GM23338 (cell line): ENCODE measurements at regions not wholly inside any gene's neighbourhood (a gene's known extent, or its start where the extent isn't known, plus 50 kb on each side); places are given as distances from the start of the nearest gene placed in this dataset.
A peak's percentile ranks its signal among the peaks of the same experiment; 100 is the strongest.

Experiments used
- ATAC-seq: fragments of 200-7000 bp; cut with Tn5 transposase; 3 replicates; pipeline ENCODE4 v1.9.1; 2020
- DNase-seq: peaks from one replicate; pipeline ENCODE4 v3.0.0-alpha.2; 2015; ENCODE audit warnings: low spot score
- H2AFZ ChIP-seq: fragments of 200-600 bp; sonication (generic); 2 replicates; pipeline ENCODE4 v1.8.0; 2016; ENCODE audit warnings: antibody characterized with exemption, mild to moderate bottlenecking, moderate library complexity
- H3F3A ChIP-seq: fragments of 200-600 bp; sonication (generic); replicated peaks from 2 replicates; pipeline ENCODE4 v1.8.0; 2017; ENCODE audit warnings: antibody characterized with exemption, mixed run types, low read depth
- H3K27ac ChIP-seq: fragments of 200-600 bp; sonication (generic); 2 replicates; pipeline ENCODE4 v1.6.1; 2016; ENCODE audit warnings: low read depth
- H3K27me3 ChIP-seq: fragments of 200-600 bp; sonication (generic); 2 replicates; pipeline ENCODE4 v1.8.0; 2016; ENCODE audit warnings: mild to moderate bottlenecking, mixed run types, moderate library complexity; ENCODE audit not compliant: insufficient read depth
- H3K36me3 ChIP-seq: fragments of 200-600 bp; sonication (generic); 2 replicates; pipeline ENCODE4 v1.8.0; 2016; ENCODE audit warnings: mild to moderate bottlenecking; ENCODE audit not compliant: insufficient read depth
- H3K4me1 ChIP-seq: fragments of 200-600 bp; sonication (generic); 2 replicates; pipeline ENCODE4 v1.8.0; 2016; ENCODE audit warnings: mild to moderate bottlenecking, moderate library complexity; ENCODE audit not compliant: insufficient read depth
- H3K4me2 ChIP-seq: fragments of 200-600 bp; sonication (generic); 2 replicates; pipeline ENCODE4 v1.7.1; 2017; ENCODE audit warnings: mixed run types
- H3K4me3 ChIP-seq: fragments of 200-600 bp; sonication (generic); 2 replicates; pipeline ENCODE4 v1.6.1; 2016; ENCODE audit warnings: mixed run types
- H3K79me2 ChIP-seq: fragments of 200-600 bp; sonication (generic); replicated peaks from 2 replicates; pipeline ENCODE4 v1.8.0; 2017; ENCODE audit warnings: mild to moderate bottlenecking; ENCODE audit not compliant: insufficient read depth
- H3K9me2 ChIP-seq: fragments of 200-600 bp; sonication (generic); 2 replicates; pipeline ENCODE4 v1.8.0; 2017; ENCODE audit not compliant: insufficient read depth
- H4K20me1 ChIP-seq: fragments of 200-600 bp; sonication (generic); replicated peaks from 2 replicates; pipeline ENCODE4 v1.8.0; 2017; ENCODE audit warnings: mild to moderate bottlenecking; ENCODE audit not compliant: insufficient read depth
- H3K27ac Mint-ChIP-seq: 2 replicates; pipeline ENCODE4 v1.8.0; 2020; ENCODE audit warnings: inconsistent platforms, mild to moderate bottlenecking, moderate library complexity, mixed read lengths
- H3K27me3 Mint-ChIP-seq: 3 replicates; pipeline ENCODE4 v1.8.0; 2022; ENCODE audit warnings: low read depth, mild to moderate bottlenecking, moderate library complexity, mixed read lengths, inconsistent platforms; ENCODE audit not compliant: insufficient read depth, poor library complexity
- H3K36me3 Mint-ChIP-seq: 3 replicates; pipeline ENCODE4 v1.8.0; 2021; ENCODE audit warnings: low read depth, mild to moderate bottlenecking, inconsistent platforms, moderate library complexity, mixed read lengths
- H3K4me1 Mint-ChIP-seq: 3 replicates; pipeline ENCODE4 v1.8.0; 2020; ENCODE audit warnings: mild to moderate bottlenecking, inconsistent platforms, mixed read lengths
- H3K4me3 Mint-ChIP-seq: 3 replicates; pipeline ENCODE4 v1.8.0; 2021; ENCODE audit warnings: moderate library complexity, mild to moderate bottlenecking, inconsistent platforms, mixed read lengths
- H3K9me3 Mint-ChIP-seq: 3 replicates; pipeline ENCODE4 v1.8.0; 2020; ENCODE audit warnings: moderate library complexity, mild to moderate bottlenecking, inconsistent platforms, mixed read lengths
- CREB1 ChIP-seq: fragments of 250-450 bp; sonication (Bioruptor Pico); IDR thresholded peaks from 2 replicates; pipeline ENCODE4 v1.5.0; 2020; ENCODE audit warnings: low read depth, mild to moderate bottlenecking, moderate library complexity
- CTCF ChIP-seq, 2 experiments: fragments of 200-600 bp in 1 of 2; sonication (generic) in 1 of 2; conservative IDR thresholded peaks; 2 replicates each; pipeline versions ENCODE4 v1.5.1 to v1.6.1; 2016 to 2017; ENCODE audit warnings: antibody characterized with exemption in 2 of 2, low read depth in 2 of 2, mild to moderate bottlenecking in 2 of 2, moderate library complexity in 1 of 2
- EZH2 ChIP-seq: fragments of 200-600 bp; sonication (generic); IDR thresholded peaks from one replicate; pipeline ENCODE4 v1.8.0; 2017; ENCODE audit warnings: antibody characterized with exemption, mild to moderate bottlenecking, low read depth; ENCODE audit not compliant: unreplicated experiment
- EZH2phosphoT487 ChIP-seq: fragments of 200-600 bp; sonication (generic); IDR thresholded peaks from one replicate; pipeline ENCODE4 v1.8.1; 2018; ENCODE audit warnings: antibody characterized with exemption; ENCODE audit not compliant: unreplicated experiment
- JUNB ChIP-seq: IDR thresholded peaks from one replicate; pipeline ENCODE4 v1.6.1; 2016; ENCODE audit warnings: antibody characterized with exemption; ENCODE audit not compliant: unreplicated experiment
- NANOG ChIP-seq: IDR thresholded peaks from 2 replicates; pipeline ENCODE4 v1.6.1; 2016; ENCODE audit warnings: antibody characterized with exemption, borderline replicate concordance
- POLR2AphosphoS5 ChIP-seq: IDR thresholded peaks from 2 replicates; pipeline ENCODE4 v1.6.1; 2016; ENCODE audit warnings: antibody characterized with exemption, low read depth
- REST ChIP-seq: IDR thresholded peaks from one replicate; pipeline ENCODE4 v1.6.1; 2018; ENCODE audit warnings: antibody characterized with exemption; ENCODE audit not compliant: unreplicated experiment
- STAT1 ChIP-seq: IDR thresholded peaks from one replicate; pipeline ENCODE4 v1.6.1; 2016; ENCODE audit warnings: antibody characterized with exemption; ENCODE audit not compliant: unreplicated experiment
- ZNF114 ChIP-seq: fragments of 250-450 bp; sonication (Bioruptor Pico); IDR thresholded peaks from 2 replicates; pipeline ENCODE4 v1.5.0; 2020; ENCODE audit warnings: mild to moderate bottlenecking, moderate library complexity
- ZNF331 ChIP-seq: fragments of 250-450 bp; sonication (Bioruptor Pico); IDR thresholded peaks from 2 replicates; pipeline ENCODE4 v1.5.0; 2020; ENCODE audit warnings: low read depth, mild to moderate bottlenecking, moderate library complexity
- TF ChIP-seq, protein P1 (sequence below): fragments of 250-450 bp; sonication (Bioruptor Pico); IDR thresholded peaks from 2 replicates; pipeline ENCODE4 v1.5.0; 2020; ENCODE audit warnings: mild to moderate bottlenecking, moderate library complexity
- TF ChIP-seq, protein P2 (sequence below): IDR thresholded peaks from 2 replicates; pipeline ENCODE4 v1.6.1; 2016; ENCODE audit warnings: antibody characterized with exemption

- Histone ChIP-seq H3K4me2 (no peak overlapping the region), H3K9me2 (peaks cover 9% of the 10 kb centered on the region), H2AFZ (peak overlapping the region; percentile 93), H4K20me1 (no peaks in the 10 kb centered on the region), H3K4me1 (peaks cover 14% of the 10 kb centered on the region), H3K27me3 (no peaks in the 10 kb centered on the region), H3K79me2 (no peaks in the 10 kb centered on the region), H3K4me3 (no peak overlapping the region), H3K36me3 (no peaks in the 10 kb centered on the region), H3F3A (no peaks in the 10 kb centered on the region), H3K27ac (no peak overlapping the region)
- Mint-ChIP-seq H3K27me3 (no peaks in the 10 kb centered on the region), H3K4me3 (no peak overlapping the region), H3K9me3 (no peaks in the 10 kb centered on the region), H3K27ac (no peak overlapping the region), H3K4me1 (peaks cover 21% of the 10 kb centered on the region), H3K36me3 (0 out of 3 replicates have a peak, but pooled peaks cover 3% of the 10 kb centered on the region)
- TF ChIP-seq, protein P1, sequence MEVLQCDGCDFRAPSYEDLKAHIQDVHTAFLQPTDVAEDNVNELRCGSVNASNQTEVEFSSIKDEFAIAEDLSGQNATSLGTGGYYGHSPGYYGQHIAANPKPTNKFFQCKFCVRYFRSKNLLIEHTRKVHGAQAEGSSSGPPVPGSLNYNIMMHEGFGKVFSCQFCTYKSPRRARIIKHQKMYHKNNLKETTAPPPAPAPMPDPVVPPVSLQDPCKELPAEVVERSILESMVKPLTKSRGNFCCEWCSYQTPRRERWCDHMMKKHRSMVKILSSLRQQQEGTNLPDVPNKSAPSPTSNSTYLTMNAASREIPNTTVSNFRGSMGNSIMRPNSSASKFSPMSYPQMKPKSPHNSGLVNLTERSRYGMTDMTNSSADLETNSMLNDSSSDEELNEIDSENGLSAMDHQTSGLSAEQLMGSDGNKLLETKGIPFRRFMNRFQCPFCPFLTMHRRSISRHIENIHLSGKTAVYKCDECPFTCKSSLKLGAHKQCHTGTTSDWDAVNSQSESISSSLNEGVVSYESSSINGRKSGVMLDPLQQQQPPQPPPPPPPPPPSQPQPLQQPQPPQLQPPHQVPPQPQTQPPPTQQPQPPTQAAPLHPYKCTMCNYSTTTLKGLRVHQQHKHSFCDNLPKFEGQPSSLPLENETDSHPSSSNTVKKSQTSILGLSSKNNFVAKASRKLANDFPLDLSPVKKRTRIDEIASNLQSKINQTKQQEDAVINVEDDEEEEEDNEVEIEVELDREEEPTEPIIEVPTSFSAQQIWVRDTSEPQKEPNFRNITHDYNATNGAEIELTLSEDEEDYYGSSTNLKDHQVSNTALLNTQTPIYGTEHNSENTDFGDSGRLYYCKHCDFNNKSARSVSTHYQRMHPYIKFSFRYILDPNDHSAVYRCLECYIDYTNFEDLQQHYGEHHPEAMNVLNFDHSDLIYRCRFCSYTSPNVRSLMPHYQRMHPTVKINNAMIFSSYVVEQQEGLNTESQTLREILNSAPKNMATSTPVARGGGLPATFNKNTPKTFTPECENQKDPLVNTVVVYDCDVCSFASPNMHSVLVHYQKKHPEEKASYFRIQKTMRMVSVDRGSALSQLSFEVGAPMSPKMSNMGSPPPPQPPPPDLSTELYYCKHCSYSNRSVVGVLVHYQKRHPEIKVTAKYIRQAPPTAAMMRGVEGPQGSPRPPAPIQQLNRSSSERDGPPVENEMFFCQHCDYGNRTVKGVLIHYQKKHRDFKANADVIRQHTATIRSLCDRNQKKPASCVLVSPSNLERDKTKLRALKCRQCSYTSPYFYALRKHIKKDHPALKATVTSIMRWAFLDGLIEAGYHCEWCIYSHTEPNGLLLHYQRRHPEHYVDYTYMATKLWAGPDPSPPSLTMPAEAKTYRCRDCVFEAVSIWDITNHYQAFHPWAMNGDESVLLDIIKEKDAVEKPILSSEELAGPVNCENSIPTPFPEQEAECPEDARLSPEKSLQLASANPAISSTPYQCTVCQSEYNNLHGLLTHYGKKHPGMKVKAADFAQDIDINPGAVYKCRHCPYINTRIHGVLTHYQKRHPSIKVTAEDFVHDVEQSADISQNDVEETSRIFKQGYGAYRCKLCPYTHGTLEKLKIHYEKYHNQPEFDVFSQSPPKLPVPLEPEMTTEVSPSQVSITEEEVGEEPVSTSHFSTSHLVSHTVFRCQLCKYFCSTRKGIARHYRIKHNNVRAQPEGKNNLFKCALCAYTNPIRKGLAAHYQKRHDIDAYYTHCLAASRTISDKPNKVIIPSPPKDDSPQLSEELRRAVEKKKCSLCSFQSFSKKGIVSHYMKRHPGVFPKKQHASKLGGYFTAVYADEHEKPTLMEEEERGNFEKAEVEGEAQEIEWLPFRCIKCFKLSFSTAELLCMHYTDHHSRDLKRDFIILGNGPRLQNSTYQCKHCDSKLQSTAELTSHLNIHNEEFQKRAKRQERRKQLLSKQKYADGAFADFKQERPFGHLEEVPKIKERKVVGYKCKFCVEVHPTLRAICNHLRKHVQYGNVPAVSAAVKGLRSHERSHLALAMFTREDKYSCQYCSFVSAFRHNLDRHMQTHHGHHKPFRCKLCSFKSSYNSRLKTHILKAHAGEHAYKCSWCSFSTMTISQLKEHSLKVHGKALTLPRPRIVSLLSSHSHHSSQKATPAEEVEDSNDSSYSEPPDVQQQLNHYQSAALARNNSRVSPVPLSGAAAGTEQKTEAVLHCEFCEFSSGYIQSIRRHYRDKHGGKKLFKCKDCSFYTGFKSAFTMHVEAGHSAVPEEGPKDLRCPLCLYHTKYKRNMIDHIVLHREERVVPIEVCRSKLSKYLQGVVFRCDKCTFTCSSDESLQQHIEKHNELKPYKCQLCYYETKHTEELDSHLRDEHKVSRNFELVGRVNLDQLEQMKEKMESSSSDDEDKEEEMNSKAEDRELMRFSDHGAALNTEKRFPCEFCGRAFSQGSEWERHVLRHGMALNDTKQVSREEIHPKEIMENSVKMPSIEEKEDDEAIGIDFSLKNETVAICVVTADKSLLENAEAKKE (CRISPR knock-in tag): no peak
- no peak for TF ChIP-seq ZNF114 (CRISPR knock-in tag)
- no peak for TF ChIP-seq STAT1
- TF ChIP-seq NANOG: no peak
- TF ChIP-seq POLR2AphosphoS5: no peak
- no peak for TF ChIP-seq CREB1 (CRISPR knock-in tag)
- TF ChIP-seq EZH2phosphoT487: no peak
- no peak for TF ChIP-seq ZNF331 (CRISPR knock-in tag)
- no peak for TF ChIP-seq JUNB
- no peak for TF ChIP-seq REST
- no peak for TF ChIP-seq EZH2
- TF ChIP-seq, protein P2, sequence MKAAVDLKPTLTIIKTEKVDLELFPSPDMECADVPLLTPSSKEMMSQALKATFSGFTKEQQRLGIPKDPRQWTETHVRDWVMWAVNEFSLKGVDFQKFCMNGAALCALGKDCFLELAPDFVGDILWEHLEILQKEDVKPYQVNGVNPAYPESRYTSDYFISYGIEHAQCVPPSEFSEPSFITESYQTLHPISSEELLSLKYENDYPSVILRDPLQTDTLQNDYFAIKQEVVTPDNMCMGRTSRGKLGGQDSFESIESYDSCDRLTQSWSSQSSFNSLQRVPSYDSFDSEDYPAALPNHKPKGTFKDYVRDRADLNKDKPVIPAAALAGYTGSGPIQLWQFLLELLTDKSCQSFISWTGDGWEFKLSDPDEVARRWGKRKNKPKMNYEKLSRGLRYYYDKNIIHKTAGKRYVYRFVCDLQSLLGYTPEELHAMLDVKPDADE: no peak
- no peak for TF ChIP-seq CTCF (conservative IDR thresholded peaks at IDR 0.05; ENCODE audit: low read depth in 2 of 2)
- ATAC-seq: no peak
- DNase-seq: peak; percentile 6
Observed at GRCh38 chr5:115068239-115069086, 101.2 kb downstream of the TRIM36 start.
